Keratinocyte (primary cell): ENCODE measurements at regions not wholly inside any gene's neighbourhood (a gene's known extent, or its start where the extent isn't known, plus 50 kb on each side); places are given as distances from the start of the nearest gene placed in this dataset.

ENCODE experiments used
- DNase-seq: peaks from one replicate; pipeline ENCODE4 v3.0.0-alpha.2; 2011; ENCODE audit warnings: low read depth, missing footprints, low spot score
- FAIRE-seq: peaks from 2 replicates; lab custom pipeline; 2011; peaks lifted over from hg19 to GRCh38; lab: Jason Lieb, UNC
- H2AFZ ChIP-seq: 2 replicates; pipeline ENCODE4 v1.6.0; 2012; ENCODE audit warnings: low read length, control low read depth, inconsistent platforms; ENCODE audit not compliant: control insufficient read depth
- H3K27ac ChIP-seq: 2 replicates; pipeline ENCODE4 v1.5.1; 2011; ENCODE audit warnings: low read length; ENCODE audit not compliant: control insufficient read depth, insufficient read depth
- H3K27me3 ChIP-seq: 3 replicates; pipeline ENCODE4 v1.6.0; 2011; ENCODE audit warnings: low read length; ENCODE audit not compliant: control insufficient read depth, insufficient read depth; ENCODE audit errors: extremely low read depth
- H3K36me3 ChIP-seq, 2 experiments: 2 replicates in 1 of 2; 3 replicates in 1 of 2; pipeline ENCODE4 v1.5.1; 2011; ENCODE audit warnings: low read length in 2 of 2, mild to moderate bottlenecking in 1 of 2; ENCODE audit not compliant: control insufficient read depth in 2 of 2, insufficient read depth in 2 of 2; ENCODE audit errors: extremely low read depth in 1 of 2
- H3K4me1 ChIP-seq: 3 replicates; pipeline ENCODE4 v1.5.1; 2011; ENCODE audit warnings: low read length; ENCODE audit not compliant: control insufficient read depth, insufficient read depth; ENCODE audit errors: extremely low read depth
- H3K4me2 ChIP-seq: 3 replicates; pipeline ENCODE4 v1.6.0; 2011; ENCODE audit warnings: low read depth, low read length; ENCODE audit not compliant: control insufficient read depth, insufficient read depth; ENCODE audit errors: extremely low read depth
- H3K4me3 ChIP-seq, 3 experiments: fragments of 200-600 bp in 1 of 3; sonication (generic) in 1 of 3; 2 replicates in 2 of 3; 3 replicates in 1 of 3; pipeline ENCODE4 v1.5.1; 2011 to 2016; ENCODE audit warnings: low read length in 3 of 3, mild to moderate bottlenecking in 3 of 3, control low read depth in 2 of 3, inconsistent platforms in 1 of 3, low read depth in 1 of 3, mixed read lengths in 1 of 3, mixed run types in 1 of 3, moderate library complexity in 1 of 3; ENCODE audit not compliant: control insufficient read depth in 2 of 3, insufficient read depth in 2 of 3; ENCODE audit errors: extremely low read depth in 1 of 3
- H3K79me2 ChIP-seq: 2 replicates; pipeline ENCODE4 v1.6.0; 2012; ENCODE audit warnings: low read length; ENCODE audit not compliant: control insufficient read depth, insufficient read depth
- H3K9ac ChIP-seq: 3 replicates; pipeline ENCODE4 v1.6.0; 2011; ENCODE audit warnings: low read length; ENCODE audit not compliant: control insufficient read depth, insufficient read depth; ENCODE audit errors: extremely low read depth
- H3K9me1 ChIP-seq: 3 replicates; pipeline ENCODE4 v1.6.0; 2011; ENCODE audit warnings: low read length; ENCODE audit not compliant: control insufficient read depth, insufficient read depth; ENCODE audit errors: extremely low read depth
- H3K9me3 ChIP-seq: 2 replicates; pipeline ENCODE4 v1.5.1; 2012; ENCODE audit warnings: low read depth, low read length; ENCODE audit not compliant: control insufficient read depth
- H4K20me1 ChIP-seq: 3 replicates; pipeline ENCODE4 v1.6.0; 2011; ENCODE audit warnings: low read length; ENCODE audit not compliant: control insufficient read depth, insufficient read depth; ENCODE audit errors: extremely low read depth
- CTCF ChIP-seq, 3 experiments: IDR thresholded peaks in 1 of 3; conservative IDR thresholded peaks in 1 of 3; optimal IDR thresholded peaks in 1 of 3; 2 replicates in 2 of 3; 3 replicates in 1 of 3; pipeline versions ENCODE3 to v1.5.1; 2011; ENCODE audit warnings: low read length in 3 of 3, mild to moderate bottlenecking in 3 of 3, moderate library complexity in 2 of 3, control low read depth in 1 of 3, inconsistent platforms in 1 of 3; ENCODE audit not compliant: insufficient read depth in 2 of 3; ENCODE audit errors: extremely low read depth in 1 of 3
- EZH2 ChIP-seq: IDR thresholded peaks from one replicate; pipeline ENCODE4 v1.6.1; 2012; ENCODE audit warnings: inconsistent platforms, mild to moderate bottlenecking, low read length, moderate library complexity
- dilution Hi-C: fragments of 300-500 bp; cut with MboI; formaldehyde crosslinking; loops from one replicate; pipeline ENCODE4 v1.7.0; 2020; ENCODE audit warnings: low sequenced_read_pairs; ENCODE audit not compliant: extremely low pct_ligation_motif_present

- H3K27me3 ChIP-seq = no peaks in the 10 kb centered on the region
Measured at GRCh38 chr20:52775786-52776185, 196.4 kb upstream of the TSHZ2 start.

GRCh38 chr20:52768694-52769093 is 203.5 kb upstream of the TSHZ2 start:
- Histone ChIP-seq H3K79me2 (no peaks in the 10 kb centered on the region), H4K20me1 (no peaks in the 10 kb centered on the region), H3K4me1 (no peaks in the 10 kb centered on the region), H3K27ac (no peak overlapping the region), H3K9me3 (no peaks in the 10 kb centered on the region), H3K9ac (no peak overlapping the region), H2AFZ (no peak overlapping the region), H3K9me1 (no peaks in the 10 kb centered on the region), H3K36me3 (no peaks in the 10 kb centered on the region), H3K4me3 (no peak overlapping the region), H3K4me2 (no peak overlapping the region), H3K27me3 (no peaks in the 10 kb centered on the region)
- no peak for DNase-seq
- no peak for FAIRE-seq
- dilution Hi-C loops = no loop called here
- TF ChIP-seq CTCF (optimal IDR thresholded peaks at IDR 0.05 in 1 of 3, IDR thresholded peaks at IDR 0.05 in 1 of 3, conservative IDR thresholded peaks at IDR 0.05 in 1 of 3; ENCODE audit: extremely low read depth in 1 of 3, insufficient read depth in 2 of 3, low read length in 3 of 3) (no peak), EZH2 (no peak)

More at GRCh38 chr20:52775786-52776185, 196.4 kb upstream of the TSHZ2 start:
- no peak overlapping the region for H3K4me3 ChIP-seq
- H3K79me2 ChIP-seq = no peaks in the 10 kb centered on the region
- no peak overlapping the region for H3K27ac ChIP-seq
- H3K4me2 ChIP-seq = no peak overlapping the region
- H4K20me1 ChIP-seq = no peaks in the 10 kb centered on the region
- dilution Hi-C loops = no loop called here
- FAIRE-seq (no peak), DNase-seq (no peak)
- no peaks in the 10 kb centered on the region for H3K4me1 ChIP-seq
- no peaks in the 10 kb centered on the region for H3K36me3 ChIP-seq
- H3K9me3 ChIP-seq = no peaks in the 10 kb centered on the region
- H2AFZ ChIP-seq = no peak overlapping the region
- no peak overlapping the region for H3K9ac ChIP-seq
- TF ChIP-seq CTCF (optimal IDR thresholded peaks at IDR 0.05 in 1 of 3, IDR thresholded peaks at IDR 0.05 in 1 of 3, conservative IDR thresholded peaks at IDR 0.05 in 1 of 3; ENCODE audit: extremely low read depth in 1 of 3, insufficient read depth in 2 of 3, low read length in 3 of 3) = no peak
- TF ChIP-seq EZH2 = no peak
- H3K9me1 ChIP-seq = no peaks in the 10 kb centered on the region
